Parathyroid adenoma (tissue), 2 donors: ENCODE measurements at regions not wholly inside any gene's neighbourhood (a gene's known extent, or its start where the extent isn't known, plus 50 kb on each side); places are given as distances from the start of the nearest gene placed in this dataset.

Source experiments
- H2AFZ ChIP-seq: fragments of 300-600 bp; sonication (generic); one replicate; pipeline ENCODE4 v1.7.0; 2017; ENCODE audit warnings: antibody characterized with exemption, mild to moderate bottlenecking
- H3K27ac ChIP-seq: fragments of 300-600 bp; sonication (generic); one replicate; pipeline ENCODE4 v1.7.0; 2017
- H3K27me3 ChIP-seq: fragments of 300-600 bp; sonication (generic); one replicate; pipeline ENCODE4 v1.7.0; 2017; ENCODE audit warnings: low read length; ENCODE audit not compliant: control insufficient read depth, insufficient read depth
- H3K36me3 ChIP-seq: fragments of 300-600 bp; sonication (generic); one replicate; pipeline ENCODE4 v1.7.0; 2017; ENCODE audit warnings: low read length; ENCODE audit not compliant: control insufficient read depth, insufficient read depth
- H3K4me1 ChIP-seq: fragments of 300-600 bp; sonication (generic); one replicate; pipeline ENCODE4 v1.7.0; 2017; ENCODE audit warnings: control low read depth
- H3K4me2 ChIP-seq: fragments of 300-600 bp; sonication (generic); one replicate; pipeline ENCODE4 v1.7.0; 2017; ENCODE audit warnings: low read length
- H3K4me3 ChIP-seq: fragments of 300-600 bp; sonication (generic); one replicate; pipeline ENCODE4 v1.7.0; 2017; ENCODE audit warnings: low read depth, low read length
- H3K79me2 ChIP-seq: fragments of 300-600 bp; sonication (generic); one replicate; pipeline ENCODE4 v1.7.0; 2017; ENCODE audit warnings: control low read depth
- H3K9ac ChIP-seq: fragments of 300-600 bp; sonication (generic); one replicate; pipeline ENCODE4 v1.7.0; 2017; ENCODE audit warnings: mild to moderate bottlenecking
- H3K9me3 ChIP-seq: fragments of 300-600 bp; sonication (generic); one replicate; pipeline ENCODE4 v1.7.0; 2017; ENCODE audit warnings: low read length; ENCODE audit not compliant: control insufficient read depth
- CTCF ChIP-seq: fragments of 300-600 bp; sonication (generic); IDR thresholded peaks from one replicate; pipeline ENCODE4 v1.7.0; 2017; ENCODE audit warnings: antibody characterized with exemption, mild to moderate bottlenecking
- donor health status: primary hyperparathyroidism.

- no peak for TF ChIP-seq CTCF
- Histone ChIP-seq H3K36me3 (no peaks in the 10 kb centered on the region), H3K9me3 (no peaks in the 10 kb centered on the region), H3K4me1 (no peaks in the 10 kb centered on the region), H3K27ac (no peak overlapping the region), H3K79me2 (no peaks in the 10 kb centered on the region), H3K27me3 (no peaks in the 10 kb centered on the region), H3K9ac (no peak overlapping the region), H3K4me2 (no peak overlapping the region), H2AFZ (no peak overlapping the region), H3K4me3 (no peak overlapping the region)
Measured at GRCh38 chr9:124108216-124108615, 96.6 kb downstream of the LHX2 start.

DNA sequence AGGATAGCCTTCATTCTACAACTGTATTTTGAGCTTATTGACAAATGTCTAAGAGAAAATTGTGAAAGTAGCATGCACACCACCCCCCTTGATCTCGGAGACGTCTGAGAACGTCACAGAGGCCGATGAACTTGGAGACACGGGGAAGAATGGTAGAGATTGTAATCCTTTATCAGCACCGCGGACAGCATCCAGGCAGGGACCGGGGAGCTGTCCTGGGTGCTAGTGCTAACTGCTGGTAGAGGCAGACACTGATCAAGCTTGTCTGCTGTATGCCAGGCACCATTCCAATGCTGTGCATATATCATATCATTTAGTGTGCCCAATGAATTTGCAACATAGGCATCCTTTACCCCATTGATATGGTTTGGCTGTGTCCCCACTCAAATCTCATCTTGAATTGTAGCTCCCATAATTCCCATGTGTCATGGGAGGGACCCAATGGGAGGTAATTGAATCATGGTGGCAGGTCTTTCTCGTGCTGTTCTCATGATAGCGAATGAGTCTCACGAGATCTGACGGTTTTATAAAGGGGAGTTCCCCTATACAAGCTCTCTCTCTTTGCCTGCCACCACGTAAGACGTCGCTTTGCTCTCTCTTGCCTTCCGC is 98.8 kb downstream of the LHX2 start:
- no peak overlapping the region for H3K27ac ChIP-seq
- TF ChIP-seq CTCF, result no peak
- no peak overlapping the region for H3K9ac ChIP-seq
- no peak overlapping the region for H2AFZ ChIP-seq
- no peaks in the 10 kb centered on the region for H3K36me3 ChIP-seq
- no peak overlapping the region for H3K4me2 ChIP-seq
- no peak overlapping the region for H3K4me3 ChIP-seq
- no peaks in the 10 kb centered on the region for H3K9me3 ChIP-seq
- H3K27me3 ChIP-seq, result no peaks in the 10 kb centered on the region
- H3K4me1 ChIP-seq, result no peaks in the 10 kb centered on the region
- no peaks in the 10 kb centered on the region for H3K79me2 ChIP-seq

- Histone ChIP-seq H3K4me1 (no peaks in the 10 kb centered on the region), H2AFZ (no peak overlapping the region), H3K79me2 (no peaks in the 10 kb centered on the region), H3K9ac (no peak overlapping the region), H3K27ac (no peak overlapping the region), H3K4me3 (no peak overlapping the region), H3K4me2 (no peak overlapping the region), H3K27me3 (no peaks in the 10 kb centered on the region), H3K9me3 (no peaks in the 10 kb centered on the region), H3K36me3 (no peaks in the 10 kb centered on the region)
- no peak for TF ChIP-seq CTCF
Measured at GRCh38 chr9:124116683-124117363, 105.3 kb downstream of the LHX2 start.

GRCh38 chr9:124118894-124119293 is 107.3 kb downstream of the LHX2 start:
- H3K27ac ChIP-seq, result no peak overlapping the region
- no peak overlapping the region for H3K9ac ChIP-seq
- H3K4me3 ChIP-seq, result no peak overlapping the region
- no peaks in the 10 kb centered on the region for H3K79me2 ChIP-seq
- no peaks in the 10 kb centered on the region for H3K9me3 ChIP-seq
- no peaks in the 10 kb centered on the region for H3K27me3 ChIP-seq
- H2AFZ ChIP-seq, result no peak overlapping the region
- no peak for TF ChIP-seq CTCF
- no peaks in the 10 kb centered on the region for H3K36me3 ChIP-seq
- no peaks in the 10 kb centered on the region for H3K4me1 ChIP-seq
- H3K4me2 ChIP-seq, result no peak overlapping the region

DNA sequence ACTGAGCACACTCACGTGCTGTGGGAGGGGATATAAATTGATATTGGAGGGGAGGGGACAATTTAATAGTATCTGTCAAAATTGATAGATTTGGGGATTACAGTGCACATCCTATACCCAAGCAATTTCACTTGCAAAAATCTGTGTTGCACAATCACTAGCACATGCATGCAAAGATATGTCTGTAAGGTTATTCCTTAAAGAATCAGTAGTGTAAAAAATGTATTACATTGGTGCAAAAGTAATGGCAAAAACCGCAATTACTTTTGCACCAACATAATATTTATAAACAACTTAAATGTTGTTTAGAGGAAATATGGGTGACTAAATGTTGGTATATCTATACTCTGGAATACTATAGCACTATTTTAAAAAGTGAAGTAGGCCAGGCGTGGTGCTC is 108.7 kb downstream of the LHX2 start:
- Histone ChIP-seq H3K9me3 (no peaks in the 10 kb centered on the region), H2AFZ (no peak overlapping the region), H3K9ac (no peak overlapping the region), H3K4me2 (no peak overlapping the region), H3K4me3 (no peak overlapping the region), H3K36me3 (no peaks in the 10 kb centered on the region), H3K27ac (no peak overlapping the region), H3K79me2 (no peaks in the 10 kb centered on the region), H3K4me1 (no peaks in the 10 kb centered on the region), H3K27me3 (no peaks in the 10 kb centered on the region)
- TF ChIP-seq CTCF, result no peak
